ENCODE measurements at regions not wholly inside any gene's neighbourhood (a gene's known extent, or its start where the extent isn't known, plus 50 kb on each side); places are given as distances from the start of the nearest gene placed in this dataset.

GRCh38 chr14:97489750-97490149, 692.6 kb downstream of the VRK1 start:
- DNase-seq (ENCODE audit: low spot score) (no peak), ATAC-seq (ENCODE audit: low read depth) (no peak)
- no peaks in the 10 kb centered on the region for H3K4me1 ChIP-seq (ENCODE audit: insufficient read depth, poor library complexity, severe bottlenecking)
- H3K27me3 ChIP-seq (ENCODE audit: insufficient read depth, poor library complexity, severe bottlenecking): no peaks in the 10 kb centered on the region
- no peak for TF ChIP-seq CTCF (IDR thresholded peaks at IDR 0.05; ENCODE audit: poor library complexity, severe bottlenecking)
- H3K36me3 ChIP-seq (ENCODE audit: low read depth): no peaks in the 10 kb centered on the region
- no peak overlapping the region for H3K4me3 ChIP-seq (ENCODE audit: severe bottlenecking)
- H3K9me3 ChIP-seq (ENCODE audit: severe bottlenecking): no peaks in the 10 kb centered on the region
- no peak overlapping the region for H3K27ac ChIP-seq (ENCODE audit: poor library complexity, severe bottlenecking)

- ATAC-seq (ENCODE audit: low read depth): no peak
- no peak for DNase-seq (ENCODE audit: low spot score)
- TF ChIP-seq CTCF (IDR thresholded peaks at IDR 0.05; ENCODE audit: poor library complexity, severe bottlenecking): no peak
- Histone ChIP-seq H3K36me3 (ENCODE audit: low read depth) (no peaks in the 10 kb centered on the region), H3K27ac (ENCODE audit: poor library complexity, severe bottlenecking) (no peak overlapping the region), H3K27me3 (ENCODE audit: insufficient read depth, poor library complexity, severe bottlenecking) (no peaks in the 10 kb centered on the region), H3K9me3 (ENCODE audit: severe bottlenecking) (no peaks in the 10 kb centered on the region), H3K4me1 (ENCODE audit: insufficient read depth, poor library complexity, severe bottlenecking) (no peaks in the 10 kb centered on the region), H3K4me3 (ENCODE audit: severe bottlenecking) (no peak overlapping the region)
These were observed 693.4 kb downstream of the VRK1 start for GRCh38 chr14:97490521-97491070.

- H3K27me3 ChIP-seq (ENCODE audit: insufficient read depth, poor library complexity, severe bottlenecking): no peaks in the 10 kb centered on the region
- no peak overlapping the region for H3K4me3 ChIP-seq (ENCODE audit: severe bottlenecking)
- no peak for DNase-seq (ENCODE audit: low spot score)
- H3K9me3 ChIP-seq (ENCODE audit: severe bottlenecking): no peaks in the 10 kb centered on the region
- no peaks in the 10 kb centered on the region for H3K4me1 ChIP-seq (ENCODE audit: insufficient read depth, poor library complexity, severe bottlenecking)
- TF ChIP-seq CTCF (IDR thresholded peaks at IDR 0.05; ENCODE audit: poor library complexity, severe bottlenecking): no peak
- no peak for ATAC-seq (ENCODE audit: low read depth)
- no peak overlapping the region for H3K27ac ChIP-seq (ENCODE audit: poor library complexity, severe bottlenecking)
- H3K36me3 ChIP-seq (ENCODE audit: low read depth): no peaks in the 10 kb centered on the region
These were observed 694.5 kb downstream of the VRK1 start for GRCh38 chr14:97491697-97492096.

- DNase-seq (ENCODE audit: low spot score): no peak
These were observed 702.8 kb downstream of the VRK1 start for GRCh38 chr14:97499790-97500481.

More at GRCh38 chr14:97499790-97500481, 702.8 kb downstream of the VRK1 start:
- Histone ChIP-seq H3K4me1 (ENCODE audit: insufficient read depth, poor library complexity, severe bottlenecking) (peaks cover 12% of the 10 kb centered on the region), H3K4me3 (ENCODE audit: severe bottlenecking) (no peak overlapping the region), H3K9me3 (ENCODE audit: severe bottlenecking) (no peaks in the 10 kb centered on the region), H3K27ac (ENCODE audit: poor library complexity, severe bottlenecking) (peak overlapping the region; percentile 42), H3K36me3 (ENCODE audit: low read depth) (no peaks in the 10 kb centered on the region), H3K27me3 (ENCODE audit: insufficient read depth, poor library complexity, severe bottlenecking) (no peaks in the 10 kb centered on the region)
- peak; percentile 86 for ATAC-seq (ENCODE audit: low read depth)
- no peak for TF ChIP-seq CTCF (IDR thresholded peaks at IDR 0.05; ENCODE audit: poor library complexity, severe bottlenecking)

Data from RWPE2 (cell line).